IMR-90 (cell line): ENCODE measurements at regions not wholly inside any gene's neighbourhood (a gene's known extent, or its start where the extent isn't known, plus 50 kb on each side); places are given as distances from the start of the nearest gene placed in this dataset.

Experiments
- ATAC-seq: fragments of 200-7000 bp; cut with Tn5 transposase; 2 replicates; pipeline ENCODE4 v1.9.1; 2020; ENCODE audit warnings: low read depth, mild to moderate bottlenecking, moderate library complexity
- BruUV-seq: library from RNA; stranded (reverse); fragments of 400-500 nt; replicated peaks from 2 replicates; lab custom pipeline; 2021; lab: Mats Ljungman, UMichigan
- CTCF ChIA-PET: fragments of 300-600 bp; formaldehyde crosslinking; extraction: SDS; loops from one replicate; lab custom pipeline; 2021; ENCODE audit warnings: antibody characterized with exemption; lab: Yijun Ruan, JAX
- POLR2A ChIA-PET: fragments of 300-600 bp; sonication (Branson Sonifier 250); formaldehyde crosslinking; loops from one replicate; lab custom pipeline; 2022; ENCODE audit warnings: antibody characterized with exemption; ENCODE audit not compliant: unreplicated experiment; lab: Charles Lee
- DNase-seq: peaks from one replicate; pipeline ENCODE4 v3.0.0; 2013
- H2AFZ ChIP-seq: replicated peaks from 2 replicates; pipeline ENCODE3; 2013; ENCODE audit warnings: low read length, mild to moderate bottlenecking; ENCODE audit not compliant: poor library complexity
- H2AK5ac ChIP-seq: 2 replicates; pipeline ENCODE4 v1.6.1; 2013; ENCODE audit warnings: low read depth, low read length, inconsistent platforms
- H2AK9ac ChIP-seq: replicated peaks from 2 replicates; pipeline ENCODE3; 2013; ENCODE audit warnings: mild to moderate bottlenecking, low read depth, low read length, moderate library complexity; ENCODE audit not compliant: poor library complexity
- H2BK120ac ChIP-seq: 2 replicates; pipeline ENCODE4 v1.6.1; 2013; ENCODE audit warnings: low read depth, low read length, inconsistent platforms
- H2BK15ac ChIP-seq: 3 replicates; pipeline ENCODE4 v1.6.1; 2013; ENCODE audit warnings: low read depth, low read length, inconsistent platforms
- H2BK20ac ChIP-seq: 2 replicates; pipeline ENCODE4 v1.6.1; 2013; ENCODE audit warnings: low read depth, mild to moderate bottlenecking, inconsistent platforms, low read length, moderate library complexity
- H2BK5ac ChIP-seq: 2 replicates; pipeline ENCODE4 v1.6.1; 2013; ENCODE audit warnings: mild to moderate bottlenecking, low read depth, low read length, inconsistent platforms; ENCODE audit not compliant: poor library complexity, severe bottlenecking
- H3K14ac ChIP-seq: replicated peaks from 2 replicates; pipeline ENCODE4 v1.6.1; 2013; ENCODE audit warnings: low read depth, low read length, inconsistent platforms
- H3K18ac ChIP-seq: 2 replicates; pipeline ENCODE4 v1.6.1; 2013; ENCODE audit warnings: low read depth, low read length, control low read depth
- H3K23ac ChIP-seq: 2 replicates; pipeline ENCODE4 v1.6.1; 2013; ENCODE audit warnings: low read depth, low read length, inconsistent platforms
- H3K27ac ChIP-seq: 2 replicates; pipeline ENCODE4 v1.5.1; 2013; ENCODE audit warnings: mild to moderate bottlenecking, control low read depth, low read length; ENCODE audit not compliant: insufficient read depth
- H3K27me3 ChIP-seq: 2 replicates; pipeline ENCODE4 v1.6.1; 2013; ENCODE audit warnings: low read length; ENCODE audit not compliant: control insufficient read depth, insufficient read depth
- H3K36me3 ChIP-seq: 2 replicates; pipeline ENCODE4 v1.6.1; 2013; ENCODE audit warnings: low read length, mixed read lengths; ENCODE audit not compliant: control insufficient read depth, insufficient read depth
- H3K4ac ChIP-seq: 2 replicates; pipeline ENCODE4 v1.6.1; 2013; ENCODE audit warnings: low read depth, low read length, inconsistent platforms
- H3K4me1 ChIP-seq: 2 replicates; pipeline ENCODE4 v1.6.1; 2013; ENCODE audit warnings: low read length, mixed read lengths; ENCODE audit not compliant: control insufficient read depth, insufficient read depth
- H3K4me2 ChIP-seq: 2 replicates; pipeline ENCODE4 v1.6.1; 2013; ENCODE audit warnings: low read depth, mild to moderate bottlenecking, control low read depth, low read length, moderate library complexity
- H3K4me3 ChIP-seq: 2 replicates; pipeline ENCODE4 v1.5.1; 2013; ENCODE audit warnings: low read depth, mild to moderate bottlenecking, control low read depth, low read length, moderate library complexity; ENCODE audit not compliant: insufficient read depth
- H3K56ac ChIP-seq: 2 replicates; pipeline ENCODE4 v1.6.1; 2013; ENCODE audit warnings: low read length, inconsistent platforms; ENCODE audit not compliant: insufficient read depth; ENCODE audit errors: extremely low read depth
- H3K79me1 ChIP-seq, 2 experiments: 2 replicates each; pipeline ENCODE4 v1.6.1; 2013; ENCODE audit warnings: low read length in 2 of 2, inconsistent platforms in 1 of 2, low read depth in 1 of 2
- H3K9ac ChIP-seq: 2 replicates; pipeline ENCODE4 v1.6.1; 2013; ENCODE audit warnings: low read depth, low read length, control low read depth
- H3K9me1 ChIP-seq: 2 replicates; pipeline ENCODE4 v1.6.1; 2013; ENCODE audit warnings: low read length, inconsistent platforms; ENCODE audit not compliant: insufficient read depth
- H3K9me3 ChIP-seq: 2 replicates; pipeline ENCODE4 v1.6.1; 2013; ENCODE audit warnings: low read length; ENCODE audit not compliant: control insufficient read depth, insufficient read depth
- H4K20me1 ChIP-seq: 2 replicates; pipeline ENCODE4 v1.6.1; 2013; ENCODE audit warnings: low read length, inconsistent platforms; ENCODE audit not compliant: insufficient read depth
- H4K5ac ChIP-seq: 2 replicates; pipeline ENCODE4 v1.6.1; 2013; ENCODE audit warnings: mild to moderate bottlenecking, low read depth, low read length, control low read depth
- H4K8ac ChIP-seq, 2 experiments: 2 replicates each; pipeline ENCODE4 v1.6.1; 2013; ENCODE audit warnings: low read depth in 2 of 2, low read length in 2 of 2, control low read depth in 1 of 2, inconsistent platforms in 1 of 2
- H4K91ac ChIP-seq: 2 replicates; pipeline ENCODE4 v1.6.1; 2013; ENCODE audit warnings: low read depth, low read length, inconsistent platforms; ENCODE audit not compliant: insufficient read depth
- BHLHE40 ChIP-seq: fragments of 150-350 bp; IDR thresholded peaks from 2 replicates; pipeline ENCODE4 v1.6.1; 2016; ENCODE audit warnings: mild to moderate bottlenecking, low read depth, low read length
- CEBPB ChIP-seq: IDR thresholded peaks from 2 replicates; pipeline ENCODE4 v1.6.1; 2012; ENCODE audit warnings: low read depth, low read length, improper control_type of control experiment
- CHD1 ChIP-seq: IDR thresholded peaks from 2 replicates; pipeline ENCODE4 v1.6.1; 2012; ENCODE audit warnings: low read depth, low read length, improper control_type of control experiment
- ELK1 ChIP-seq: fragments of 150-350 bp; IDR thresholded peaks from 2 replicates; pipeline ENCODE4 v1.6.1; 2016; ENCODE audit warnings: low read depth, mild to moderate bottlenecking, low read length, moderate library complexity, borderline replicate concordance
- MAFK ChIP-seq: IDR thresholded peaks from 2 replicates; pipeline ENCODE4 v1.6.1; 2012; ENCODE audit warnings: low read depth, low read length, improper control_type of control experiment
- MAZ ChIP-seq: IDR thresholded peaks from 2 replicates; pipeline ENCODE4 v1.6.1; 2012; ENCODE audit warnings: low read depth, mild to moderate bottlenecking, low read length, improper control_type of control experiment, moderate library complexity, borderline replicate concordance
- MXI1 ChIP-seq: IDR thresholded peaks from 2 replicates; pipeline ENCODE4 v1.6.1; 2012; ENCODE audit warnings: low read depth, mild to moderate bottlenecking, low read length, moderate library complexity, borderline replicate concordance
- POLR2A ChIP-seq: IDR thresholded peaks from 2 replicates; pipeline ENCODE4 v1.6.1; 2012; ENCODE audit warnings: mild to moderate bottlenecking, low read depth, low read length
- RAD21 ChIP-seq: IDR thresholded peaks from 2 replicates; pipeline ENCODE4 v1.6.1; 2012; ENCODE audit warnings: low read length, improper control_type of control experiment
- RCOR1 ChIP-seq: IDR thresholded peaks from 2 replicates; pipeline ENCODE4 v1.6.1; 2012; ENCODE audit warnings: mild to moderate bottlenecking, low read length, improper control_type of control experiment; ENCODE audit not compliant: insufficient replicate concordance
- dilution Hi-C: fragments of 300-500 bp; cut with HindIII; formaldehyde crosslinking; loops from one replicate; pipeline ENCODE4 v1.14.3; 2018; ENCODE audit warnings: low sequenced_read_pairs; ENCODE audit not compliant: unreplicated experiment
- in situ Hi-C: fragments of 300-500 bp; cut with MboI; formaldehyde crosslinking; loops from 3 replicates; pipeline ENCODE4 v1.14.3; 2019; ENCODE audit warnings: low sequenced_read_pairs, inconsistent platforms, mixed read lengths
- intact Hi-C: fragments of 100-400 bp; cut with micrococcal nuclease; formaldehyde crosslinking; loops from 2 replicates; pipeline ENCODE4 v1.10.0; 2022
- TF ChIP-seq, protein P1 (sequence below): conservative IDR thresholded peaks from 2 replicates; pipeline ENCODE4 v1.5.1; 2012; ENCODE audit warnings: mild to moderate bottlenecking, low read depth, low read length, improper control_type of control experiment

DNA sequence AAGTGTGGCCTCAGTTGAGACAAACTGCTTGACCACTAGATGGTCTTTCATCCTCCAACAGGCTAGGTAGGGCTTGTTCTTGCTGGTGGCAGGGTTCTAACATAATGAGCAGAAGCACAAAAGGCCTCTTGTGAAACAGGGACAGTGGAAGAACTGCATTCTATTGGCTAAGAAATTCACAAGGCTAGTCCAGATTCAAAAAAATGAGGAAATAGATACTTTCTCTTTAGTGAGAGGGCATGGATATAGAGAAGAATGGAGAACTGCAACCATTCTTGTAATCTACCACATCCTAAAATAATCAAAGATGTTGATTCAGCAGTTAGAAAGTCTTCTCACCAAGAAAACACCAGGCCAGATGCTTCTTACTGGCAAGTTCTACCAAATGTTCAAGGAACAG lies 143.7 kb upstream of the LRIG1 start:
- ChIA-PET CTCF (no interaction called here), POLR2A (no interaction called here)
- Histone ChIP-seq H2BK15ac (no peak overlapping the region), H2BK5ac (no peak overlapping the region), H4K8ac (no peak overlapping the region), H4K20me1 (no peaks in the 10 kb centered on the region), H3K23ac (no peak overlapping the region), H3K27ac (no peak overlapping the region), H3K4me2 (no peak overlapping the region), H2AFZ (no peak overlapping the region), H3K4ac (no peak overlapping the region), H3K4me3 (no peak overlapping the region), H2AK5ac (no peak overlapping the region), H3K27me3 (no peaks in the 10 kb centered on the region), H4K5ac (no peak overlapping the region), H3K18ac (no peak overlapping the region), H3K79me1 (no peaks in the 10 kb centered on the region), H4K91ac (no peak overlapping the region), H3K36me3 (no peaks in the 10 kb centered on the region), H3K9ac (no peak overlapping the region), H2AK9ac (no peak overlapping the region), H3K56ac (no peak overlapping the region), H2BK120ac (no peak overlapping the region), H3K9me3 (no peaks in the 10 kb centered on the region), H2BK20ac (no peak overlapping the region), H3K9me1 (no peaks in the 10 kb centered on the region), H3K14ac (no peak overlapping the region), H3K4me1 (no peaks in the 10 kb centered on the region)
- TF ChIP-seq MAFK: no peak
- TF ChIP-seq CEBPB: no peak
- no peak for TF ChIP-seq CHD1
- TF ChIP-seq BHLHE40: no peak
- no peak for TF ChIP-seq POLR2A
- no peak for TF ChIP-seq ELK1
- TF ChIP-seq MAZ: no peak
- no peak for TF ChIP-seq RCOR1
- TF ChIP-seq MXI1: no peak
- TF ChIP-seq, protein P1, sequence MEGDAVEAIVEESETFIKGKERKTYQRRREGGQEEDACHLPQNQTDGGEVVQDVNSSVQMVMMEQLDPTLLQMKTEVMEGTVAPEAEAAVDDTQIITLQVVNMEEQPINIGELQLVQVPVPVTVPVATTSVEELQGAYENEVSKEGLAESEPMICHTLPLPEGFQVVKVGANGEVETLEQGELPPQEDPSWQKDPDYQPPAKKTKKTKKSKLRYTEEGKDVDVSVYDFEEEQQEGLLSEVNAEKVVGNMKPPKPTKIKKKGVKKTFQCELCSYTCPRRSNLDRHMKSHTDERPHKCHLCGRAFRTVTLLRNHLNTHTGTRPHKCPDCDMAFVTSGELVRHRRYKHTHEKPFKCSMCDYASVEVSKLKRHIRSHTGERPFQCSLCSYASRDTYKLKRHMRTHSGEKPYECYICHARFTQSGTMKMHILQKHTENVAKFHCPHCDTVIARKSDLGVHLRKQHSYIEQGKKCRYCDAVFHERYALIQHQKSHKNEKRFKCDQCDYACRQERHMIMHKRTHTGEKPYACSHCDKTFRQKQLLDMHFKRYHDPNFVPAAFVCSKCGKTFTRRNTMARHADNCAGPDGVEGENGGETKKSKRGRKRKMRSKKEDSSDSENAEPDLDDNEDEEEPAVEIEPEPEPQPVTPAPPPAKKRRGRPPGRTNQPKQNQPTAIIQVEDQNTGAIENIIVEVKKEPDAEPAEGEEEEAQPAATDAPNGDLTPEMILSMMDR: no peak
- no peak for TF ChIP-seq RAD21
- ATAC-seq (no peak), DNase-seq (no peak)
- dilution Hi-C loops: no loop called here
- intact Hi-C loops: no loop called here
- in situ Hi-C loops: no loop called here
- no TSS peak for BruUV-seq
